Gastroesophageal sphincter (tissue), 4 donors: ENCODE measurements at regions not wholly inside any gene's neighbourhood (a gene's known extent, or its start where the extent isn't known, plus 50 kb on each side); places are given as distances from the start of the nearest gene placed in this dataset.

Experiments
- ATAC-seq: fragments of 150-250 bp; one replicate; pipeline ENCODE4 v1.9.1; 2016; ENCODE audit warnings: mild to moderate bottlenecking, moderate library complexity
- H3K27ac ChIP-seq, 4 donors: fragments of 200-600 bp; sonication (generic) in 3 of 4; 1 replicate in 3 of 4; 2 replicates in 1 of 4; pipeline ENCODE4 v1.5.1; 2016 to 2019
- H3K27me3 ChIP-seq: fragments of 200-600 bp; sonication (generic); one replicate; pipeline ENCODE4 v1.5.1; 2019
- H3K36me3 ChIP-seq, 2 donors: fragments of 200-600 bp; sonication (generic); one replicate each; pipeline ENCODE4 v1.5.1; 2019; ENCODE audit warnings: control low read depth in 1 of 2
- H3K4me1 ChIP-seq, 3 donors: fragments of 200-600 bp; sonication (generic); 1 replicate in 2 of 3; 2 replicates in 1 of 3; pipeline ENCODE4 v1.5.1; 2016 to 2019; ENCODE audit warnings: control low read depth in 2 of 3
- H3K4me3 ChIP-seq, 2 donors: fragments of 200-600 bp; sonication (generic); one replicate each; pipeline ENCODE4 v1.5.1; 2019; ENCODE audit warnings: mild to moderate bottlenecking in 1 of 2, moderate library complexity in 1 of 2
- H3K9me3 ChIP-seq, 3 donors: fragments of 200-600 bp; sonication (generic); one replicate each; pipeline ENCODE4 v1.5.1; 2017 to 2019; ENCODE audit warnings: control low read depth in 2 of 3
- CTCF ChIP-seq, 4 experiments: fragments of 200-600 bp in 2 of 4; fragments of 450-650 bp in 2 of 4; sonication (generic) in 1 of 4; IDR thresholded peaks; one replicate each; pipeline ENCODE4 v1.5.1; 2017 to 2019; ENCODE audit warnings: antibody characterized with exemption in 4 of 4, mild to moderate bottlenecking in 2 of 4, moderate library complexity in 2 of 4
- EP300 ChIP-seq: sonication (generic); formaldehyde crosslinking; IDR thresholded peaks from one replicate; pipeline ENCODE4 v1.6.1; 2017; ENCODE audit warnings: antibody characterized with exemption, mild to moderate bottlenecking
- POLR2A ChIP-seq, 2 donors: fragments of 450-650 bp; IDR thresholded peaks; one replicate each; pipeline ENCODE4 v1.6.1; 2017; ENCODE audit warnings: antibody characterized with exemption in 2 of 2, mild to moderate bottlenecking in 2 of 2, moderate library complexity in 1 of 2
- POLR2AphosphoS5 ChIP-seq: sonication (generic); formaldehyde crosslinking; IDR thresholded peaks from one replicate; pipeline ENCODE4 v1.6.1; 2017; ENCODE audit warnings: antibody characterized with exemption
- WGBS, 2 donors: methylation state at CpG; one replicate each; pipeline ENCODE4 v1.1.5; 2018; ENCODE audit warnings: low coverage in 1 of 2; 5-methylcytosine and 5-hydroxymethylcytosine counted together

GRCh38 chr2:201975434-201975833 is 58.2 kb upstream of the FZD7 start:
- Histone ChIP-seq H3K27me3 (no peaks in the 10 kb centered on the region), H3K9me3 (no peaks in the 10 kb centered on the region), H3K36me3 (no peaks in the 10 kb centered on the region), H3K4me3 (no peak overlapping the region), H3K4me1 (peaks cover 0 to 18% (median 0%) of the 10 kb centered on the region in 3 donors), H3K27ac (no peak overlapping the region)
- no peak for ATAC-seq
- WGBS, 2 donors: 94% methylated on average over 8 of the region's 8 CpGs; no CpG with 5 or more reads in 1 of the 2 donors
- TF ChIP-seq EP300 (no peak), POLR2A (IDR thresholded peaks at IDR 0.05) (no peak), CTCF (IDR thresholded peaks at IDR 0.05) (no peak), POLR2AphosphoS5 (no peak)

GRCh38 chr2:201975964-201976612 is 57.6 kb upstream of the FZD7 start:
- no peak overlapping the region for H3K27ac ChIP-seq

GRCh38 chr2:201977651-201978050 is 56.0 kb upstream of the FZD7 start:
- WGBS, 2 donors: 67 to 92% methylated on average over 1 to 2 of the region's 2 CpGs
- no peaks in the 10 kb centered on the region for H3K9me3 ChIP-seq
- peaks cover 0 to 5% (median 0%) of the 10 kb centered on the region in 3 donors for H3K4me1 ChIP-seq
- no peak for TF ChIP-seq POLR2A (IDR thresholded peaks at IDR 0.05)
- TF ChIP-seq EP300: no peak
- TF ChIP-seq POLR2AphosphoS5: no peak
- TF ChIP-seq CTCF (IDR thresholded peaks at IDR 0.05): no peak
- no peaks in the 10 kb centered on the region for H3K27me3 ChIP-seq
- no peak overlapping the region for H3K27ac ChIP-seq
- no peak overlapping the region for H3K4me3 ChIP-seq
- ATAC-seq: no peak
- H3K36me3 ChIP-seq: no peaks in the 10 kb centered on the region

More at GRCh38 chr2:201975964-201976612, 57.6 kb upstream of the FZD7 start:
- Histone ChIP-seq H3K9me3 (no peaks in the 10 kb centered on the region), H3K36me3 (no peaks in the 10 kb centered on the region), H3K4me3 (no peak overlapping the region), H3K4me1 (peaks cover 0 to 18% (median 0%) of the 10 kb centered on the region in 3 donors), H3K27me3 (no peaks in the 10 kb centered on the region)
- TF ChIP-seq CTCF (IDR thresholded peaks at IDR 0.05) (no peak), EP300 (no peak), POLR2AphosphoS5 (no peak), POLR2A (IDR thresholded peaks at IDR 0.05) (no peak)
- WGBS, 2 donors: 88 to 95% methylated on average over 3 of the region's 3 CpGs
- no peak for ATAC-seq

GRCh38 chr2:201978333-201978732 is 55.3 kb upstream of the FZD7 start:
- H3K36me3 ChIP-seq: no peaks in the 10 kb centered on the region
- H3K4me3 ChIP-seq: no peak overlapping the region
- ATAC-seq: no peak
- no peak for TF ChIP-seq POLR2A (IDR thresholded peaks at IDR 0.05)
- no peak for TF ChIP-seq CTCF (IDR thresholded peaks at IDR 0.05)
- TF ChIP-seq EP300: no peak
- TF ChIP-seq POLR2AphosphoS5: no peak
- H3K4me1 ChIP-seq: peaks cover 0 to 5% (median 0%) of the 10 kb centered on the region in 3 donors
- no peaks in the 10 kb centered on the region for H3K9me3 ChIP-seq
- 68 to 90% methylated on average over 2 of the region's 4 CpGs for WGBS, 2 donors
- H3K27me3 ChIP-seq: no peaks in the 10 kb centered on the region
- no peak overlapping the region for H3K27ac ChIP-seq

GRCh38 chr2:201978986-201979385 is 54.7 kb upstream of the FZD7 start:
- no peak for ATAC-seq
- Histone ChIP-seq H3K4me1 (peaks cover 0 to 5% (median 0%) of the 10 kb centered on the region in 3 donors), H3K4me3 (no peak overlapping the region), H3K27ac (no peak overlapping the region), H3K36me3 (no peaks in the 10 kb centered on the region), H3K9me3 (no peaks in the 10 kb centered on the region), H3K27me3 (no peaks in the 10 kb centered on the region)
- no peak for TF ChIP-seq POLR2A (IDR thresholded peaks at IDR 0.05)
- TF ChIP-seq POLR2AphosphoS5: no peak
- no peak for TF ChIP-seq CTCF (IDR thresholded peaks at IDR 0.05)
- TF ChIP-seq EP300: no peak
- 46 to 100% methylated on average over 1 to 4 of the region's 4 CpGs for WGBS, 2 donors
